Loucy (cell line): ENCODE measurements at regions not wholly inside any gene's neighbourhood (a gene's known extent, or its start where the extent isn't known, plus 50 kb on each side); places are given as distances from the start of the nearest gene placed in this dataset.

Experiments used
- H2AFZ ChIP-seq: fragments of 200-600 bp; sonication (generic); 2 replicates; pipeline ENCODE4 v1.6.0; 2016; ENCODE audit warnings: antibody characterized with exemption, mild to moderate bottlenecking, low read length, moderate library complexity
- H3F3A ChIP-seq: fragments of 200-600 bp; 2 replicates; pipeline ENCODE4 v1.6.0; 2016; ENCODE audit warnings: antibody characterized with exemption, low read depth, mild to moderate bottlenecking
- H3K27me3 ChIP-seq: fragments of 200-600 bp; sonication (generic); 2 replicates; pipeline ENCODE4 v1.6.1; 2014; ENCODE audit warnings: low read length, mild to moderate bottlenecking; ENCODE audit not compliant: insufficient read depth, poor library complexity, severe bottlenecking
- H3K36me3 ChIP-seq: fragments of 200-600 bp; sonication (generic); 2 replicates; pipeline ENCODE4 v1.6.1; 2016; ENCODE audit warnings: low read length; ENCODE audit not compliant: insufficient read depth
- H3K4me1 ChIP-seq: fragments of 200-600 bp; sonication (generic); 2 replicates; pipeline ENCODE4 v1.5.1; 2014; ENCODE audit warnings: low read length, mild to moderate bottlenecking; ENCODE audit not compliant: insufficient read depth, poor library complexity, severe bottlenecking
- H3K4me2 ChIP-seq: fragments of 200-600 bp; sonication (generic); 2 replicates; pipeline ENCODE4 v1.6.0; 2014; ENCODE audit warnings: antibody characterized with exemption, low read length, low read depth, mild to moderate bottlenecking; ENCODE audit not compliant: poor library complexity, severe bottlenecking
- H3K4me3 ChIP-seq: fragments of 200-600 bp; sonication (generic); 2 replicates; pipeline ENCODE4 v1.5.1; 2014; ENCODE audit warnings: low read length, mild to moderate bottlenecking, mixed read lengths; ENCODE audit not compliant: poor library complexity, severe bottlenecking
- H3K79me2 ChIP-seq: fragments of 200-600 bp; sonication (generic); 2 replicates; pipeline ENCODE4 v1.6.1; 2014; ENCODE audit warnings: low read length; ENCODE audit not compliant: insufficient read depth
- H3K9ac ChIP-seq: fragments of 200-600 bp; sonication (generic); 2 replicates; pipeline ENCODE4 v1.6.0; 2014; ENCODE audit warnings: mild to moderate bottlenecking, low read depth, low read length, moderate library complexity; ENCODE audit not compliant: poor library complexity, severe bottlenecking
- H3K9me2 ChIP-seq: fragments of 200-600 bp; sonication (generic); replicated peaks from 2 replicates; pipeline ENCODE4 v1.6.1; 2016; ENCODE audit warnings: low read depth, low read length, mixed read lengths
- H3K9me3 ChIP-seq: fragments of 200-600 bp; sonication (generic); 2 replicates; pipeline ENCODE4 v1.6.1; 2014; ENCODE audit warnings: mild to moderate bottlenecking, antibody characterized with exemption, low read length, low read depth; ENCODE audit not compliant: insufficient read depth
- H4K20me1 ChIP-seq: fragments of 200-600 bp; sonication (generic); 2 replicates; pipeline ENCODE4 v1.6.0; 2014; ENCODE audit warnings: antibody characterized with exemption, low read length, mild to moderate bottlenecking; ENCODE audit not compliant: insufficient read depth, poor library complexity, severe bottlenecking
- EZH2phosphoT487 ChIP-seq: fragments of 200-600 bp; IDR thresholded peaks from 2 replicates; pipeline ENCODE4 v1.6.1; 2018; ENCODE audit warnings: antibody characterized with exemption, mild to moderate bottlenecking, moderate library complexity, borderline replicate concordance
- TF ChIP-seq, protein P1 (sequence below): fragments of 200-600 bp; sonication (generic); conservative IDR thresholded peaks from 2 replicates; pipeline ENCODE4 v1.5.1; 2014; ENCODE audit warnings: mild to moderate bottlenecking, antibody characterized with exemption, low read length

DNA sequence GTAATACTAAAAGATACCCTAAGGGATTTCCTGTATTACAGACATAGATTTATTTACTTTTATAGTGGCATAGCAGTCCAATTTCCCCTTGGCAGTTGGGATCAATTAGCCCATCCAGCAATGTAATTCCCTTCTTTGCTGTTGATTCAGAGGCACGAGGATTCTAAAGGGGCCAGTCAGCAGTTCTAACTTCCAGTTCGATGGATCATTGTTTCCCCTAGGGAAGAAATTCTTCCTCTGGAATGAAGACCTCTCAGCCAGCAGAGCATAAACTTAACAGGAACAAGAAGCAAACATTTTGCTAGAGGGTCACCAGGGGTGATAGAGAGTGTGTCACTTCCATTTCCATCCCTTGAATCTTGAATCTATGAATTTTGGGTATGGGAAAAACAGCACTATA lies 395.7 kb upstream of the NOVA1 start:
- no peaks in the 10 kb centered on the region for H3K27me3 ChIP-seq
- no peaks in the 10 kb centered on the region for H3F3A ChIP-seq
- no peak for TF ChIP-seq EZH2phosphoT487
- TF ChIP-seq, protein P1, sequence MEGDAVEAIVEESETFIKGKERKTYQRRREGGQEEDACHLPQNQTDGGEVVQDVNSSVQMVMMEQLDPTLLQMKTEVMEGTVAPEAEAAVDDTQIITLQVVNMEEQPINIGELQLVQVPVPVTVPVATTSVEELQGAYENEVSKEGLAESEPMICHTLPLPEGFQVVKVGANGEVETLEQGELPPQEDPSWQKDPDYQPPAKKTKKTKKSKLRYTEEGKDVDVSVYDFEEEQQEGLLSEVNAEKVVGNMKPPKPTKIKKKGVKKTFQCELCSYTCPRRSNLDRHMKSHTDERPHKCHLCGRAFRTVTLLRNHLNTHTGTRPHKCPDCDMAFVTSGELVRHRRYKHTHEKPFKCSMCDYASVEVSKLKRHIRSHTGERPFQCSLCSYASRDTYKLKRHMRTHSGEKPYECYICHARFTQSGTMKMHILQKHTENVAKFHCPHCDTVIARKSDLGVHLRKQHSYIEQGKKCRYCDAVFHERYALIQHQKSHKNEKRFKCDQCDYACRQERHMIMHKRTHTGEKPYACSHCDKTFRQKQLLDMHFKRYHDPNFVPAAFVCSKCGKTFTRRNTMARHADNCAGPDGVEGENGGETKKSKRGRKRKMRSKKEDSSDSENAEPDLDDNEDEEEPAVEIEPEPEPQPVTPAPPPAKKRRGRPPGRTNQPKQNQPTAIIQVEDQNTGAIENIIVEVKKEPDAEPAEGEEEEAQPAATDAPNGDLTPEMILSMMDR: no peak

DNA sequence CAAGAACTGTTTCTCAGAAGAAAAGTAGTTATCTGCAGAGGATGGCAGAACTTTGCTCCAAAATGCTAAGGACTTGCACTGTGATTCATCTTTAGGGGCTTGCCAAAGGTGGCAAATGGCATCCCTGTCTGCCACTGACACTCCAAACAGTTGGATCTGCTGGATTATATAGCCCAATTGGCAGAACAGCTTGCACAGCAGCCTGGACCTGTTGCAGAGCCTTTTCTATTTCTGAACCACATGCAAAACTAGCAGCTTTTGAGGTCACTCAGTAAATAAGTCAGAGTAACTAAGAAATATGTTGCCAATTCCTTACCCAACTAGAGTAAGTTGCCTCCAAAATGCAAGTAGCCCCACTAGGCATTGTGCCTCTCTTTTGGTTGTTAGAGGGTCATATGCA lies 397.5 kb upstream of the NOVA1 start:
- H3K79me2 ChIP-seq: no peaks in the 10 kb centered on the region
- no peaks in the 10 kb centered on the region for H4K20me1 ChIP-seq
- H3K4me1 ChIP-seq: no peaks in the 10 kb centered on the region
- no peaks in the 10 kb centered on the region for H3K9me2 ChIP-seq
- H3K36me3 ChIP-seq: no peaks in the 10 kb centered on the region
- no peak overlapping the region for H2AFZ ChIP-seq
- no peak overlapping the region for H3K4me2 ChIP-seq
- H3K9ac ChIP-seq: no peak overlapping the region
- no peaks in the 10 kb centered on the region for H3K27me3 ChIP-seq
- TF ChIP-seq, protein P1: no peak
- no peak for TF ChIP-seq EZH2phosphoT487
- no peak overlapping the region for H3K4me3 ChIP-seq
- no peaks in the 10 kb centered on the region for H3F3A ChIP-seq
- H3K9me3 ChIP-seq: no peaks in the 10 kb centered on the region

More for the DNA sequence above, 395.7 kb upstream of the NOVA1 start:
- H3K4me3 ChIP-seq: no peak overlapping the region
- H3K9ac ChIP-seq: no peak overlapping the region
- H3K79me2 ChIP-seq: no peaks in the 10 kb centered on the region
- no peaks in the 10 kb centered on the region for H3K9me2 ChIP-seq
- H4K20me1 ChIP-seq: no peaks in the 10 kb centered on the region
- no peak overlapping the region for H3K4me2 ChIP-seq
- H3K4me1 ChIP-seq: no peaks in the 10 kb centered on the region
- H2AFZ ChIP-seq: no peak overlapping the region
- no peaks in the 10 kb centered on the region for H3K36me3 ChIP-seq
- H3K9me3 ChIP-seq: no peaks in the 10 kb centered on the region

DNA sequence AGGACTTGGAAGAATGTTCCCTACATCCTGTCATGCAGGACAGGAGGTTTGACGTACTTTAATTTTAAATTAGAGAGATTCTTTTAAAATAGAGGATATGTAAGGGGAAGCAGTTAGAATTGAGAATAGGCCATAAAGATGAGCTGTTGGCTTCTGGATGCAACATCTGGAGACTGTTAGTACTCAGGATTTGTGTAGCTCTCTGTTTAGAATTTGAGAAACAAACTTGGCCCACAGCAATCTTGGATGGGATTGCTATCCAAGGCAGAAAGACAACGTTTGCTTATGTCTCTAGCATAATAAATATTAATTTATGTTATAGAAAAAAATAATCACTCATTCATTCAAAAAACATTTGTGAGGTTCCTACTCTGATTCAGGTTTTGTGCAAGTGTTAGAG lies 398.4 kb upstream of the NOVA1 start:
- H3K4me2 ChIP-seq: no peak overlapping the region
- no peaks in the 10 kb centered on the region for H3K27me3 ChIP-seq
- no peaks in the 10 kb centered on the region for H4K20me1 ChIP-seq
- no peak overlapping the region for H3K9ac ChIP-seq
- H3K4me1 ChIP-seq: no peaks in the 10 kb centered on the region
- no peak overlapping the region for H3K4me3 ChIP-seq
- H2AFZ ChIP-seq: no peak overlapping the region
- no peaks in the 10 kb centered on the region for H3K79me2 ChIP-seq
- H3F3A ChIP-seq: no peaks in the 10 kb centered on the region
- H3K9me3 ChIP-seq: no peaks in the 10 kb centered on the region
- TF ChIP-seq, protein P1: no peak
- TF ChIP-seq EZH2phosphoT487: no peak
- no peaks in the 10 kb centered on the region for H3K9me2 ChIP-seq
- no peaks in the 10 kb centered on the region for H3K36me3 ChIP-seq
